A549 (cell line): ENCODE measurements at regions not wholly inside any gene's neighbourhood (a gene's known extent, or its start where the extent isn't known, plus 50 kb on each side); places are given as distances from the start of the nearest gene placed in this dataset.

ENCODE experiments used
- HDAC2 ChIP-seq: fragments of 200-600 bp; sonication (generic); IDR thresholded peaks from 2 replicates; pipeline ENCODE4 v1.6.1; 2016
- JUNB ChIP-seq: fragments of >200 bp; sonication (Bioruptor Twin); formaldehyde crosslinking; IDR thresholded peaks from 2 replicates; pipeline ENCODE4 v1.6.1; 2016
- POLR2A ChIP-seq: IDR thresholded peaks from 2 replicates; pipeline ENCODE4 v1.6.1; 2012; ENCODE audit warnings: mild to moderate bottlenecking, low read length
- RNF2 ChIP-seq: fragments of 200-600 bp; sonication (generic); IDR thresholded peaks from 2 replicates; pipeline ENCODE4 v1.6.1; 2016; ENCODE audit warnings: low read depth, mild to moderate bottlenecking, antibody characterized with exemption, moderate library complexity, borderline replicate concordance
- SMC3 ChIP-seq: fragments of >200 bp; sonication (Bioruptor Twin); formaldehyde crosslinking; IDR thresholded peaks from 3 replicates; pipeline ENCODE4 v1.6.1; 2018; ENCODE audit warnings: inconsistent platforms
- TF ChIP-seq, protein P1 (sequence below): fragments of >200 bp; sonication (Bioruptor Twin); formaldehyde crosslinking; IDR thresholded peaks from 3 replicates; pipeline ENCODE4 v1.5.1; 2016
- TF ChIP-seq, protein P2 (sequence below): fragments of 200-600 bp; sonication (generic); IDR thresholded peaks from 2 replicates; pipeline ENCODE4 v1.6.1; 2016; ENCODE audit warnings: antibody characterized with exemption, mild to moderate bottlenecking, moderate library complexity

DNA sequence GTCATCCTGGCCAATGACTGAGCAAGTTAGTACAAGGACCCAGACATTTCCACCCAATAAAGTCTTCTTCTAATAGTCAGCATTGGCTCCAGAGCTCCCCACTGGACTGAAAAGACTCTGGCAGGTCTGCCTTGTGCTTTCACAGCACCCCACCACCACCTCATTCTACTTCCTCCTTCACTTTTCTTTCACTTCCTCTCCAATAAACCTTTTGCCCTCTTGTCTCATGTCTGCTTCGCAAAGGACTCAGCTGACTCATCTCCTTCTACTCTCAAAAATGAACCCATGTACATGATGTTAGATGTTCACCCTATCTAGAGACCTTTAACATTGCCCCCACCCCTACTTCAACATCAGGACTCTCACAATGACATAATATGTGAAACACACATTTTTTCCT, 181.0 kb upstream of the PPP2R3A start:
- no peak for TF ChIP-seq RNF2
- TF ChIP-seq, protein P1, sequence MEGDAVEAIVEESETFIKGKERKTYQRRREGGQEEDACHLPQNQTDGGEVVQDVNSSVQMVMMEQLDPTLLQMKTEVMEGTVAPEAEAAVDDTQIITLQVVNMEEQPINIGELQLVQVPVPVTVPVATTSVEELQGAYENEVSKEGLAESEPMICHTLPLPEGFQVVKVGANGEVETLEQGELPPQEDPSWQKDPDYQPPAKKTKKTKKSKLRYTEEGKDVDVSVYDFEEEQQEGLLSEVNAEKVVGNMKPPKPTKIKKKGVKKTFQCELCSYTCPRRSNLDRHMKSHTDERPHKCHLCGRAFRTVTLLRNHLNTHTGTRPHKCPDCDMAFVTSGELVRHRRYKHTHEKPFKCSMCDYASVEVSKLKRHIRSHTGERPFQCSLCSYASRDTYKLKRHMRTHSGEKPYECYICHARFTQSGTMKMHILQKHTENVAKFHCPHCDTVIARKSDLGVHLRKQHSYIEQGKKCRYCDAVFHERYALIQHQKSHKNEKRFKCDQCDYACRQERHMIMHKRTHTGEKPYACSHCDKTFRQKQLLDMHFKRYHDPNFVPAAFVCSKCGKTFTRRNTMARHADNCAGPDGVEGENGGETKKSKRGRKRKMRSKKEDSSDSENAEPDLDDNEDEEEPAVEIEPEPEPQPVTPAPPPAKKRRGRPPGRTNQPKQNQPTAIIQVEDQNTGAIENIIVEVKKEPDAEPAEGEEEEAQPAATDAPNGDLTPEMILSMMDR = no peak
- TF ChIP-seq POLR2A = no peak
- TF ChIP-seq HDAC2 = no peak
- TF ChIP-seq, protein P2, sequence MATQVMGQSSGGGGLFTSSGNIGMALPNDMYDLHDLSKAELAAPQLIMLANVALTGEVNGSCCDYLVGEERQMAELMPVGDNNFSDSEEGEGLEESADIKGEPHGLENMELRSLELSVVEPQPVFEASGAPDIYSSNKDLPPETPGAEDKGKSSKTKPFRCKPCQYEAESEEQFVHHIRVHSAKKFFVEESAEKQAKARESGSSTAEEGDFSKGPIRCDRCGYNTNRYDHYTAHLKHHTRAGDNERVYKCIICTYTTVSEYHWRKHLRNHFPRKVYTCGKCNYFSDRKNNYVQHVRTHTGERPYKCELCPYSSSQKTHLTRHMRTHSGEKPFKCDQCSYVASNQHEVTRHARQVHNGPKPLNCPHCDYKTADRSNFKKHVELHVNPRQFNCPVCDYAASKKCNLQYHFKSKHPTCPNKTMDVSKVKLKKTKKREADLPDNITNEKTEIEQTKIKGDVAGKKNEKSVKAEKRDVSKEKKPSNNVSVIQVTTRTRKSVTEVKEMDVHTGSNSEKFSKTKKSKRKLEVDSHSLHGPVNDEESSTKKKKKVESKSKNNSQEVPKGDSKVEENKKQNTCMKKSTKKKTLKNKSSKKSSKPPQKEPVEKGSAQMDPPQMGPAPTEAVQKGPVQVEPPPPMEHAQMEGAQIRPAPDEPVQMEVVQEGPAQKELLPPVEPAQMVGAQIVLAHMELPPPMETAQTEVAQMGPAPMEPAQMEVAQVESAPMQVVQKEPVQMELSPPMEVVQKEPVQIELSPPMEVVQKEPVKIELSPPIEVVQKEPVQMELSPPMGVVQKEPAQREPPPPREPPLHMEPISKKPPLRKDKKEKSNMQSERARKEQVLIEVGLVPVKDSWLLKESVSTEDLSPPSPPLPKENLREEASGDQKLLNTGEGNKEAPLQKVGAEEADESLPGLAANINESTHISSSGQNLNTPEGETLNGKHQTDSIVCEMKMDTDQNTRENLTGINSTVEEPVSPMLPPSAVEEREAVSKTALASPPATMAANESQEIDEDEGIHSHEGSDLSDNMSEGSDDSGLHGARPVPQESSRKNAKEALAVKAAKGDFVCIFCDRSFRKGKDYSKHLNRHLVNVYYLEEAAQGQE = no peak
- TF ChIP-seq SMC3 = no peak
- TF ChIP-seq JUNB = no peak
